Epidermal melanocyte (primary cell): ENCODE measurements at regions not wholly inside any gene's neighbourhood (a gene's known extent, or its start where the extent isn't known, plus 50 kb on each side); places are given as distances from the start of the nearest gene placed in this dataset.
"Not testable (repeated sequence)": the region's sequence is repeated elsewhere in the genome, so short reads cannot be mapped to it uniquely, and the experiment has no call there.

Experiments used
- DNase-seq: peaks from one replicate; pipeline ENCODE4 v3.0.0; 2011; ENCODE audit warnings: low spot score; ENCODE audit not compliant: insufficient read length

DNA sequence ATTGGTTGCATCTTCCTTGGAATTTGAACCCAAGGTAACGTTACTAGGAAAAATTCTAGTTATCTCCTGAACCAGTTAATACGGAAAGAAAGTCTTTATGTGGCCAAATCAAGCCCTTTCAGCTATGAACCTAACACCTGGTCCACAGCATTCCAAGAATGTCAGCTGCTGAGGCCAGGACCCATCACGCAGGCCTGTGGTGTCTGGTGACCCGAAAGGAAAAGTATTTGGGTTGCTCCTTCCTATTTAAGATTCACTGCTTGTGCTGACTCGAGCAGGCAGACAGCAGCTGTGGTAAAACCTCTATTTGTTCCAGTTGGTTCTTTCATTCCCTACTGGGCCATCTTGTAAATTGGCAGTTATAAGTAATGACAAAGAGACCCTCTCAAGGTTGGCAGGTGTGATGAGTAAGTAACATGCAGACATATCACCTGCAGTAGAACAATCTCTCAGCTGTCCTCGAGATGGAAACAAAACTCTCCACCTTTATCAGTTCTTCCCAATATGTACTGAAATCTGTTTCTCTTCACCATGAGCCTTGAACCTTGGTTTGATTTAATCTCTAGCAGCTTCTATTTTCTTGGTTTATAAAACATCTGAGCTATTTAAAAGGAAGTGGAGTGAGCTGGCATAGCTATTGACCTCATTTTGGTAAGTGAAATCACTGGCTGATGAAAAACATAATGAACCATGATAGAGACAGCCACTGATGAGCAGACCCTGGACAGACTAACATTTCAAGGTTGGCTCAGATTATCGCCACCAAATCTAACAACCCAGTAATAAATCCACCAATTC is 182.1 kb upstream of the SMIM31 start:
- no peak for DNase-seq

DNA sequence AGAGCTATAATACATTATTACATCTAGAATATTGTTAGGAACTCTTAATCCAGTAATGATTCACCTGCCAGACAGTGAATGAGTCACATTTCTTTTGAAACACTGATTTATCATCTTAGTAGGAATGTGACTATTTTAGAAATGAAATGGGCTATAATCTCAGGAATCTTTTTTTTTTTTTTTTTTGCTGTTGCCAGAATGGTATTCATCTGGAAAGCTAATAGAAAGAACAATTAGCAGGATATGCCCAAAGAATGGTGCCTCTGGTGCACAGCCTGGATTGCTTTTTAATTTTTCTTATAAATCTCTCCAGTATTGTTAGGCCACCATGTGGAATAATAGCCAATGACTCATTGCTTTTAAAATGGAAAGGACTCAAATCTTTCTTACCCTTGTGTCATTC is 181.1 kb upstream of the SMIM31 start:
- DNase-seq: no peak

DNA sequence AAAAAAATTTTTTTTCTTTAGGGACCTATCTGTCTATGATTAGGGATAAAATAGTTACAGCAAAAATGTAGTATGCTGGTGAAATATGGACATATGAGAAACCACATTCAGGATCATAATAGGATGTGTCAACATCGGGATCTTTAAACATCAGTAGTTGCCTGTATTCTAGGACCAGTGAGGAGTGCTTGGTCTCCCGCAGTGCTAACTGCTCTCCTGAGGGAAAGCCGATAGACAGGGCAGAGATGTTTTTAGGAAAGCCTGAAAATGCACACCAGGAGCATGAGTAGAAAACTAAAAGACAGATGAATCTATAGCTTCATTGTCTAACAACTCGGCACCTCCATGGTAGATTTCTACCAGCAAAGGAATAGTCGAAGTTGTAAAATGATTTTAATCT is 178.1 kb upstream of the SMIM31 start:
- DNase-seq: no peak

DNA sequence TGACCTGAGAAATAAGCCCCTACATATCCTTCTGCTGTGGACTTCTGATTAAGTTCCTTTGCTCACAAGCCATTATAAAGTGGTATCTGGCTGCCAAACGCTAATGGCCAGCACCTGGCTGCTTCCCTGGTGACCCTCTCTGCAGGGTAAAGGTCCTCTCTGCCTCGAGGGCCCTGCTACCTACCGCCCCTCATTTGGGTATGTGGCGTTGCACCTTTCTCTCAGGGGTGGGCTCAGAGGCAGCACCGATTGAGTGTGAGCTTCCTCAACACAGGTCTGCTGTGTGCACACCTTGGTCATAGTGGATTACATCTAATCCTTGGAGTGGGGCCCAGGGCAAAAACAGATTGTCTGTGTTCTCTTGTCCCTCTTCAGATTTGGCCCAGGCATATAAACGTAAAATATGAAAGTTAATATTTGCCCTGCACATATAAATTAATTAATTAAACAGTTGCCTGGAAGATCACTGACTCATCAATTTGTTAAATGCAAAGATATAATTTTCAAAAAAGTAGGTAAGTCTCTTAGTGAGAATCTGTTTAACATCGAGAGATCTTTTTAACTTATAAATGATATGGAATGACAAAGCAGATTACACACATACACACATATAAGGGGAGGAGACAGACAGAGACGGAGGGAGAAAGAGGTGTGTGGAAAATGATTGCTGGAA is 174.5 kb upstream of the SMIM31 start:
- DNase-seq: no peak

DNA sequence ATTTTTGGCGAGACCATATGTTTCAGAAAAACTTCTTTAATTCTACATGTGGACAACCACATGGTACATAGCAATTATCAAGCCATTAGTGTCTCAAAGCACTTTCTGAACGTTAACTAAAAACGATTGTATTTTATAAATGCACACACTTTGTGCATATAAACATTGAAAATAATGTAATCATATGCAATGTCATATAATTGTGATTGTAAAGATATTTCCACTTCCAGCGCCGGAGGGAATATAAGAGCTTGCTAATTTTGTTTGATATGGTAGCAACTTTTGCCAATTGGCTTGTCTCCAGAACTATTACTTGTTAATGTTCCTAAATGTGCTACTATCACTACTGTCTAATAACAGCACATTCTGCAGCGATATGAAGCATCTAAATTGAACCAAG is 162.3 kb upstream of the SMIM31 start:
- no peak for DNase-seq

DNA sequence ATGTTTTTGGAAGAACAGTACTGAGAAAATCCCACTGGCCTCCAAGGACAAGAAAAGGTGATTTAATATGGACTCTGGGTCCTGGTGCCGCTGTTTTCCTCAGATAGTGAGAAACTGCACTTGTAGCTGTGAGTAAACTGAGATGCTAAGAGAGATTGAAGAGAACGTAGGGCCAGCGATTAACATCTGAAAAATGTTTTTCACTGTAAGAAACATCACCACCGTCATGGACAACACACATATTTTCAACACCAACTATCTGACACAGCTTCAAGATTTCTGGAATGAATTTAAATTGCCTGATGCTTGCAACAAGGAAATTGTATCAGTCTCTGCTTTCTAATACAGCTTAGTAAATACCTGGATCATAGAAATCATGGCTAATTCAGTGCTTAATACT is 158.2 kb upstream of the SMIM31 start:
- DNase-seq: no peak

DNA sequence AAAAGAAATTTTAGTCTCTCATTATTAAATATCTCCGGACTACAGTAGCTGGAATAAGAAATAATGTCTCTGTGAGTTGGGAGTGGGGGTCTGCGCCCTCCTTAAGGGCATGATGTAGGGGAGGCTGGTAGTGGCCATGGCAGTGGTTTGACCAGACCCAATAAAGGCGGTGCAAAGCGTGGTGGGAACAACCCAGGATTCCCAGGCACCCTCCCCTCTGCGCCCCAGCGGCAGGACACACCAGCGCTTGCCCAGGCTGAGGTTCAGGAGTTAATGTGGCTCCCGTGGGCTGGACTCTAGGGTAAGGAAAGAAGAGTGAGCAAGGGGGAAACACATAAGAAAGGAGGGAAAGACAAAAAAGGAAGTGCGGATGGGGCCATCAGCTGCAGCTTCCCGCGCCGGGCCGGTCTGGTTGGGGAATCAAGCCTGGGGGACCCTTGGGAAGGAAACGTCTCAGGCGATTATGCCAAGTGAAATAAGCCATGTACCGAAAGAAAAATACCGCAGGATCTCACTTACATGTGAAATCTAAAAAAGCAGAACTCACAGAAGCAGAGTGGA is 157.5 kb upstream of the SMIM31 start:
- no peak for DNase-seq

DNA sequence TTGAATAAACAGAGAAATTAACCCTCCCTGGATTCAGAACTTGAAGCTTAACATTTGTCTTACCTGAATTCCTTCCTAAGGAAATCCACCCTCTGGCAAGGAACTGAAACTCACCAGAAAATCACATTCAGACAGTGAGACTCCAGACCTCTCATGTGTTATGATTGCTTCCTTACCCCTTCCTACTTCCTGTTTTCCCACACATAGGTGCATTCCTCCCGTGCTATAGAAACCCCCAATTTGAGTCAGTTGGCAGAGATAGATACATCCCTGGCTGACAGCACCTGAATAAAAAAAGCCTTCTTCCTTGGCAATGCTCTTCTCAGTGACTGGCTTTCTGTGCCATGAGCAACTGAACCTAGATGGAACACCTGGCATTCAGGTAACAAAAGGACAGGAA is 157.0 kb upstream of the SMIM31 start:
- no peak for DNase-seq

DNA sequence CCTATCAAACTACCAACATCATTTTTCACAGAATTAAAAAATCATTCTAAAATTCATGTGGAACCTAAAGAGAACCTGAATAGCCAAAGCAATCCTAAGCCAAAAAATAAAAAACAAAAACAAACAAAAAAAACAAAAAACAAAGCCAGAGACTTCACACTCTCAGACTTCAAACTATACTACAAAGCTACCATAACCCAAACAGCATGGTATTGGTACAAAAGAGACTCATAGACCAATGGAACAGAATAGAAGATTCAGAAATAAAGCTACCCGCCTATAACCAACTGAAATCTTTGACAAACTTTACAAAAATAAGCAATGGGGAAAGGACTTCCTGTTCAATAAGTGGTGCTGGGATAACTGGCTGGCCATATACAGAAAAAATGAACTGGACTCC is 152.3 kb upstream of the SMIM31 start:
- no peak for DNase-seq

DNA sequence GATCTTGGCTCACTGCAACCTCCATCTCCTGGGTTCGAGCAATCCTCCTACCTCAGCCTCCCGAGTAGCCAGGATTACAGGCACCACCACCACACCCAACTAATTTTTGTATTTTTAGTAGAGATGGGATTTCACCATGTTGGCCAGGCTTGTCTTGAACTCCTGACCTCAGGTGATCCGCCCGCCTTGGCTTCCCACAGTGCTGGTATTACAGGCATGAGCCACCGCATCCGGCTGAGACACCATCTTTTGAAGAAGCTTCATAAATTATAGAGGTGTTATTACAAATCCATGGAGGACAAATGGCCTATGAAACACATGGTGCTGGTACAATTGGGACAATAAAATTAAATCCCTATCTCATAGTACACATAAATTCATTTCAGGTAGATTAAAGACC is 148.1 kb upstream of the SMIM31 start:
- DNase-seq: not testable (repeated sequence)

DNA sequence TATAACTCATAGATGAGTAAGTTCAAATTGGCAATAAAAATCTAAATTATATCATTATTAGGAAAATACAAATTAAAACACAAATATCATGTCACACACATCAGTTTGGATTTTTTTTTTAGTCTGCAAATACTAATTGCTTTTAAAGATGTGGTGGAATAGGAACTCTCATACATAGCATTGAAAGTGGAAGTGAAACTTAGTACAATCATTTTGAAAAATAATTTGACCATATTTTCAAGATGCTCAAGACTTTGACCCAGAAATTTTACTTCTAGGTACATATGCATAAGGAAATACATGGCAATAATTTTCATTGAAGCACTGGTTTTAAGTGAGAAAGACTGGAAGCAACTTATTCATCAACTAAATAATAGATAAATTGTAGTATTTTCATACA is 147.5 kb upstream of the SMIM31 start:
- no peak for DNase-seq

DNA sequence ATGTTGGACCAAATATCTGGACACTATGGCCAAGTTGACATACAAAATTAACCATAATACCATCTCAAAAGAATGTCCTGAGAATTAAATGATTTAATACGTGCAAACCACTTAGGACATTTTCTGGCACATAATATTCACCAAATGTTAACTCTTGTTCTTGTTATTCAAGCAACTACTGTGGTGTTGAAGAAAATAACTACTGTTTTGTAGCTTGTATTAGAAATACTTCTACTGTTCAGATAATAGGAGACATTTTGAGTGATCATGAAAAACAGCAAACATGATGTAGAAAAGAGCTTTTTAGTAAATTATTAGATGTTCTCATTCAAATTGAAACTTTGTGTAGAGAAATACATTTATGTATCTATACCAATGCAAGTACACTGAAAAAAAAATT is 140.7 kb upstream of the SMIM31 start:
- DNase-seq: no peak

DNA sequence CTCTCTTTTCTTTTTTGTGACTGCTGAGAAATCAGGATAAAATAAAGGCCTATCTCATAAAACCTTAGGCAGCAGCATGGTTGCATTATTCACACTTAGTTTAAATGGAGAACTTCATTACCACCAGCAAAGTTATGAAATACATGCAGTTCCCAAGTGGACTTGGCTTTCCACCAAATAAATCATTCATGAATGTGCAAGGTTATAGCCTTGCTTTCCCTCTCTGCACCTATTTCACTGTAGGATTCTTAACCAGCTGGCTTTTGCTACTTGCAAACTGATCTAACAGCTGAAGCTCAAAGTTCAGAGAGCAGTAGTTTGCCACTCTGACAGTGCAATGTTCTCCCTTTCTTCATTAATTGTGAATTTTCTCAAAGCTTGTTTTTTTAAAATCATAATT is 140.1 kb upstream of the SMIM31 start:
- DNase-seq: no peak

DNA sequence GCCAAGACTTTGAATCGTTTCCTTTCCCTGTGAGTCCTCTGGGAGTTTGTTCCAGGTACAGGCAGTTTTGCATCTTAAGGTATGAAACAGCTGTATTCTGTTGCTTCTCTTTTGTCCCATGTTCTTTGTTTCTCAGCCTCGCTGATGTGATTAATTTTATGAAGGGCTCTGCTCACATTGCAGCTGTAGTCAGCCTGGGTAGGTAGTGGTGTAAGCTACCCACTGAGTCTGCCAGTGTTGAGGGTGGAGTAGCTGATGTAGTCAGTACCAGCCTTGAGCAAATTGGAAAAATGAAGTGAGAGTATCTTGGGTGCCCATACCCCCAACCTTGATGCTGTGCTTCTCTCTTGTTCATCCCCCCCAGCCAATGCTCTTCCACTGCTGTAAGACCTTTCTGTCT is 139.6 kb upstream of the SMIM31 start:
- DNase-seq: no peak

DNA sequence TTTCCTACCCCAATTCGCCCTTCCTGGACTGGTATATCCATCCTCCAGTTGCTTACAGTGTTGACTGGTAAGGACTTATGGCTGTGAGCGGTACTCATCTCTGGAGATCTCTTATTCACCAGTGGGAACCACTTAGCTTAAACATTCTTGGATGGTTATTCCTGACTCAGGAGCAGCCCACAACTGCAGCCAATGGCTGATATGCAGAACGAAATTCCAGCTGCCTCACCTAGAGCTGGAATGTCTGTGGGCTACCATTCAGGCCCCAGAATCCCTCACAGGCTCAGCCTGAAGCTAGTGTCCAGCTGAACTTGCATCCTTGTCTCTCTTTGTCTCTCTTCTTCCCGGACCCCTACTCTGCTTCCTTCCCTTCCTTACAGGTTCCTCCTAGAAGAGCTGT is 138.9 kb upstream of the SMIM31 start:
- no peak for DNase-seq

DNA sequence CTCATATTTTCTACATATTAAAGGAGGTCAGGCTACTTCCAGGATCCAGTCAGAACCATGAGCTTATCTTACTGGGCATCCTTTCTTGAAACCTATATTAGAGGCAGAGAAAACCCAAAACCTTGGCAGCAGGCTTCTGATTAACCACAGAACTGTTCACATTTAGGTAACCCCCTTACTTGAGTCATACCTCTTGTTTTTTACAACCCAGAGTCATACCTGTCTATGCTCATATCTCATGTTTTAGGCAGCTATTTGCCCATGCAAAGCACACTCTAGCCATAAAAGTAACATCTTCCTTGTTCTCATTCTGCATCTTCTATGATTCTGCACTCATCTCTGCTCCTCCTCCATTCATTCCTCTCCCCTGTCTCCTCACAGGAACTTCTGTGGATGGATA is 138.0 kb upstream of the SMIM31 start:
- no peak for DNase-seq

DNA sequence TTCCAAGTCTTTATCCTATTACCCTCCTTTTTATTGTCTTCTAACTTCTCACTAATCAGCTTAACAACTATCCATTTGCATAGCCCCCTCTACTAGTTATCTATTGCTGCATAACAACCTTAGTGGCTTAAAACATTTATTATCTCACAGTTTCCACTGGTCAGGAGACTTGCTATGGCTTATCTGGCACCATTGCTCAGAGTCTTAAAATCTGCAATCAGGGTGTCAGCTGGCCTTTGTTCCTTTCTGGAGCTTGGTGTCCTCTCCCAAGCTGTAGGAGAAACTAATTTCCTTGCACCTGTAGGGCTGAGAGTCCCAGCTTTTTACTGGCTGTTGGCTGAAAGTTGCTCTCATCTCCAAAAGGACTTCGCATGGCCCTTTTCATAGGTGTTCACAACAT is 137.0 kb upstream of the SMIM31 start:
- DNase-seq: no peak

DNA sequence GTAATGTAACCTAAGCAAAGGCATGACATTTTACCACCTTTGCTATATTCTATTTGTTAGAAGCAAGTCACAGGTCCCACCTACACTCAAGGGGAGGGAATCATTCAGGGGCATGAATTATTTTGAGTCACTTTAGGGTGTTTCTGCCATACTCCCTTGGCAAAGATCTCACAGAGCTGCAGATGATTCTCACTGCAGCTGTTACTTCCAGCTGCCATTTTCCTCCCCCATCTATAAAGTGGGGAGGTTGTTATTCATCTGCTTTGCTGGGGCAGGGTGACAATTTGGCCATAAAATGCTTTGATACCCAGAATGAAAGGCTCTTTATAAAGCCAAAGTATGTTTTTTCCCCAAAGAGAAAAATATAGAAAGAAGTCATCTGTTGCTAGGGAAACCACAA is 136.5 kb upstream of the SMIM31 start:
- no peak for DNase-seq

DNA sequence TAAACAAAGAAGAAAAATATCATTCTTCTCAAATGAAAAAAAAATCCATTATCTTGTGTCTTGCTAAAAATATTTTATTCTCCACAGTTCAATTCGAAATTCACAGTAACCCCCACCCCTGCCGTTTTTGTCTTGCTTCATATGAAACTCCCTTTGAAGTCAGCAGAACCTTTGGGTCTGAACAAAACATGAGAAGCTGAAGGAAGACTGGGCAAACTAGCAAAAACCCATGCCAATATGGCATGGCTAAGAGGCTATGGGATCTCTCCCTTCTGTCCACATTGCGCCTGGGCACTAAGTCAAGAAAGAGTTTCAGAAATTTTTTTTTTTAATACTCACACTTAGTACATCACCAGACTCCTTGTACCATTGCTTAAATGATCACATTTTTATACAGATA is 136.0 kb upstream of the SMIM31 start:
- DNase-seq: no peak

DNA sequence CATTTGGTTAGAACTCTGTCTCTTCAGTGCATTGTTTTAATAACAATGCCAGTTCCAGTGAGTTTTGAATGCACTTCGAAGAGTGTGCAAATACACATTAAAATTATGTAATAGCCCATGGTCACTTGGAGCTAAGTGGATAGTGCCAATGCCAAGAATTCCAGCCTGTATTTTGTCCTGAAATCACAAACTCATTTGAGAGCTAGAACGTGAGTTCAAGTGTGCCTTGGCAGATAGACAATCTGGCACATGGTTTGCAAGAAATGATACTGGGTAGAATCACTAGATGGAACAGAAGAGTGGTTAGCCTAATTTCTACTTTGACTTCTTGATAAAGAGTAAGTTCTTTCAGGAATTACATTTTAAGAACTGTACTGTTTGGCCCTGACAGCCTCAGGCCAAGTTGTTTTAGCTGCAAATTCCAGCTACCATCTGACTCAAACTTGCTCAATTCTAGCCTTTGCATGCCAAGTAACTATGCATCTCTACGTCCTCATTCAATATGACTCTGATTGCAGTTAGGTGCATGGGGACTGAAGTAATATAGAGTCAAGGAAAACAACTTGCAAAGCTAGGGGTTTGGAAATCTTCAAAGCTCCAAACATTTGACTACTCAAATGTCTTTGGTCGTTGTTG is 131.9 kb upstream of the SMIM31 start:
- DNase-seq: no peak

DNA sequence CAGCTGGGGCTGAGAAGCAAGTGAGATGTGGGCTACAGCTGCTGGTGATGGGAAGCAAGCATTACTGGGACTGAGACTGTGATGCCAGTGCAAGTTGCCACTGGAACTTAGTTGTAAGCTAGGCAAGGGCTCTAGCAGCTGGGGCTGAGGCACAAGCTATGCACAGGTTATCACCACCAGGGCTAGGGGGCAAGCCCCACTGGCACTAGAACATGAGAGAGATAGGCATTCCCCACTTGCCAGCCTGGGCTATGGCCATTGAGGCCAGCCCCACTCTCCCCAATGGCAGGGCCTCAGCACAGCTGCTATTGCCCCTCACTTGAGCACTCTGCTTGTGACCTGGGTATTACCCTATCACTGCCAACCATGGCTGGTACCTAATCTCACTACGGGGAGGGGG is 130.8 kb upstream of the SMIM31 start:
- DNase-seq: no peak

DNA sequence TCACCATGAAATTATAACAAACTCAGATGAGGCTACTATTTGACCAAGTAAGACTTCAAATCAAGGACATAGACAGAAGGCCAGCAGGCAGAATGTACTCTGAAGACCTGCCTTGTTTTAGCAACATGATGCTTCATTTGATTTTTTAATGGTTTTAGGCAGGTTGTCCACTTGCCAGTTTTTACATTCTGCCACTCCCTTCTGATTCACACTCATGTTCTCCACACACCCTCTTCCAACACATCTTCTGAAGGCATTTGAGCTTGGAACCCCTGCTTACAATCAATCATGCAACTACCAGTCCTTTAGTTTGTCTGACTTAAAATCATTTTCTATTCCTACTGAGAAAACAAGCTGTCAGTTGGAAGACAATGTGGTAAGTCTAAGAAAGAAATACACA is 114.9 kb upstream of the SMIM31 start:
- no peak for DNase-seq
